GM23338 (cell line): ENCODE measurements at regions not wholly inside any gene's neighbourhood (a gene's known extent, or its start where the extent isn't known, plus 50 kb on each side); places are given as distances from the start of the nearest gene placed in this dataset.

Source experiments
- CTCF ChIP-seq, 2 experiments: fragments of 200-600 bp in 1 of 2; sonication (generic) in 1 of 2; conservative IDR thresholded peaks; 2 replicates each; pipeline versions ENCODE4 v1.5.1 to v1.6.1; 2016 to 2017; ENCODE audit warnings: antibody characterized with exemption in 2 of 2, low read depth in 2 of 2, mild to moderate bottlenecking in 2 of 2, moderate library complexity in 1 of 2
- EZH2 ChIP-seq: fragments of 200-600 bp; sonication (generic); IDR thresholded peaks from one replicate; pipeline ENCODE4 v1.8.0; 2017; ENCODE audit warnings: antibody characterized with exemption, mild to moderate bottlenecking, low read depth; ENCODE audit not compliant: unreplicated experiment
- EZH2phosphoT487 ChIP-seq: fragments of 200-600 bp; sonication (generic); IDR thresholded peaks from one replicate; pipeline ENCODE4 v1.8.1; 2018; ENCODE audit warnings: antibody characterized with exemption; ENCODE audit not compliant: unreplicated experiment
- POLR2AphosphoS5 ChIP-seq: IDR thresholded peaks from 2 replicates; pipeline ENCODE4 v1.6.1; 2016; ENCODE audit warnings: antibody characterized with exemption, low read depth
- REST ChIP-seq: IDR thresholded peaks from one replicate; pipeline ENCODE4 v1.6.1; 2018; ENCODE audit warnings: antibody characterized with exemption; ENCODE audit not compliant: unreplicated experiment
- STAT1 ChIP-seq: IDR thresholded peaks from one replicate; pipeline ENCODE4 v1.6.1; 2016; ENCODE audit warnings: antibody characterized with exemption; ENCODE audit not compliant: unreplicated experiment

- TF ChIP-seq CTCF (conservative IDR thresholded peaks at IDR 0.05; ENCODE audit: low read depth in 2 of 2) (no peak), REST (no peak), EZH2 (no peak), EZH2phosphoT487 (no peak), POLR2AphosphoS5 (no peak), STAT1 (no peak)
Observed at GRCh38 chr11:27184458-27185312, 144.1 kb downstream of the BBOX1 start.
